A673 (cell line): ENCODE measurements at regions not wholly inside any gene's neighbourhood (a gene's known extent, or its start where the extent isn't known, plus 50 kb on each side); places are given as distances from the start of the nearest gene placed in this dataset.
"Not testable (repeated sequence)": the region's sequence is repeated elsewhere in the genome, so short reads cannot be mapped to it uniquely, and the experiment has no call there.

Experiments
- BruUV-seq: library from RNA; stranded (reverse); fragments of 400-500 nt; replicated peaks from 2 replicates; lab custom pipeline; 2021; lab: Mats Ljungman, UMichigan
- CTCF ChIA-PET: fragments of 300-600 bp; sonication (Branson Sonifier 250); formaldehyde crosslinking; loops from one replicate; lab custom pipeline; 2022; ENCODE audit warnings: antibody characterized with exemption; lab: Charles Lee
- POLR2A ChIA-PET: fragments of 300-600 bp; sonication (Branson Sonifier 250); formaldehyde crosslinking; loops from one replicate; lab custom pipeline; 2022; ENCODE audit warnings: antibody characterized with exemption; ENCODE audit not compliant: low non-redundant PET; lab: Charles Lee
- DNase-seq: peaks from one replicate; pipeline ENCODE4 v3.0.0-alpha.2; 2015; ENCODE audit warnings: low spot score
- H3K27ac ChIP-seq: fragments of 200-600 bp; sonication (generic); 2 replicates; pipeline ENCODE4 v1.5.1; 2016; ENCODE audit warnings: mixed run types, low read depth, mild to moderate bottlenecking, mixed read lengths, antibody characterized with exemption, low read length; ENCODE audit not compliant: poor library complexity, severe bottlenecking
- H3K27me3 ChIP-seq: fragments of 200-600 bp; sonication (generic); replicated peaks from 2 replicates; pipeline ENCODE4 v1.6.1; 2017; ENCODE audit warnings: mixed run types, low read depth, mild to moderate bottlenecking, mixed read lengths, antibody characterized with exemption, low read length; ENCODE audit not compliant: insufficient read depth, poor library complexity
- H3K36me3 ChIP-seq: fragments of 200-600 bp; sonication (generic); 2 replicates; pipeline ENCODE4 v1.6.1; 2016; ENCODE audit warnings: mixed run types, mild to moderate bottlenecking, mixed read lengths, antibody characterized with exemption, low read length; ENCODE audit not compliant: insufficient read depth, poor library complexity, severe bottlenecking
- H3K4me1 ChIP-seq: fragments of 200-600 bp; sonication (generic); 2 replicates; pipeline ENCODE4 v1.6.1; 2017; ENCODE audit warnings: mixed run types, mild to moderate bottlenecking, mixed read lengths, antibody characterized with exemption, low read length; ENCODE audit not compliant: insufficient read depth, poor library complexity, severe bottlenecking
- H3K4me3 ChIP-seq: fragments of 200-600 bp; sonication (generic); 2 replicates; pipeline ENCODE4 v1.5.1; 2016; ENCODE audit warnings: low read depth, mixed run types, mild to moderate bottlenecking, mixed read lengths, low read length; ENCODE audit not compliant: poor library complexity, severe bottlenecking
- H3K9me3 ChIP-seq: fragments of 200-600 bp; sonication (generic); 2 replicates; pipeline ENCODE4 v1.6.1; 2016; ENCODE audit warnings: mixed run types, low read depth, mild to moderate bottlenecking, mixed read lengths, antibody characterized with exemption, low read length; ENCODE audit not compliant: poor library complexity, severe bottlenecking
- EZH2 ChIP-seq: fragments of 200-600 bp; sonication (generic); IDR thresholded peaks from 2 replicates; pipeline ENCODE4 v1.6.1; 2017; ENCODE audit warnings: borderline replicate concordance, low read depth, mild to moderate bottlenecking, mixed read lengths, antibody characterized with exemption, low read length; ENCODE audit not compliant: poor library complexity, severe bottlenecking
- intact Hi-C: fragments of 100-400 bp; cut with micrococcal nuclease; formaldehyde crosslinking; loops from one replicate; pipeline ENCODE4 v1.10.0; 2022; ENCODE audit not compliant: unreplicated experiment
- TF ChIP-seq, protein P1 (sequence below): fragments of 300-800, 200-600 bp; sonication (generic); conservative IDR thresholded peaks from 2 replicates; pipeline ENCODE4 v1.5.1; 2017; ENCODE audit warnings: low read depth, mild to moderate bottlenecking, antibody characterized with exemption, low read length, moderate library complexity, mixed read lengths

DNA sequence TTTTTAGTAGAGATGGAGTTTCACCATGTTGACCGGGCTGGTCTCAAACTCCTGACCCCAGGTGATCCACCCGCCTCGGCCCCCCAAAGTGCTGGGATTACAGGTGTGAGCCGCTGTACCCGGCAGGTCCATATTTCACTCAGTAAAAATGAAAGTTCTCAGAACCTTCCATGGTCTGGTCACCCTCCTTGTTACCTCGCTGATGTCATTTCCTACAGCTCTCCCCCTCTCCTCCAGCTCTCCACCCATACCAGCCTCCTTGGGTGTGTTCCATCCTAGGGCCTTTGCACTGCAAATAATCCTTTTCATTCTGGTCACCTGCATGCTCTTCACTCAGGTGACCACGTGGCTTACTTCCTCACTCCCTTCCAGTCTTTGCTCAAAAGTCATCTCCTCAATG lies 78.2 kb upstream of the TNFSF11 start:
- TF ChIP-seq EZH2, result no peak
- TF ChIP-seq, protein P1, sequence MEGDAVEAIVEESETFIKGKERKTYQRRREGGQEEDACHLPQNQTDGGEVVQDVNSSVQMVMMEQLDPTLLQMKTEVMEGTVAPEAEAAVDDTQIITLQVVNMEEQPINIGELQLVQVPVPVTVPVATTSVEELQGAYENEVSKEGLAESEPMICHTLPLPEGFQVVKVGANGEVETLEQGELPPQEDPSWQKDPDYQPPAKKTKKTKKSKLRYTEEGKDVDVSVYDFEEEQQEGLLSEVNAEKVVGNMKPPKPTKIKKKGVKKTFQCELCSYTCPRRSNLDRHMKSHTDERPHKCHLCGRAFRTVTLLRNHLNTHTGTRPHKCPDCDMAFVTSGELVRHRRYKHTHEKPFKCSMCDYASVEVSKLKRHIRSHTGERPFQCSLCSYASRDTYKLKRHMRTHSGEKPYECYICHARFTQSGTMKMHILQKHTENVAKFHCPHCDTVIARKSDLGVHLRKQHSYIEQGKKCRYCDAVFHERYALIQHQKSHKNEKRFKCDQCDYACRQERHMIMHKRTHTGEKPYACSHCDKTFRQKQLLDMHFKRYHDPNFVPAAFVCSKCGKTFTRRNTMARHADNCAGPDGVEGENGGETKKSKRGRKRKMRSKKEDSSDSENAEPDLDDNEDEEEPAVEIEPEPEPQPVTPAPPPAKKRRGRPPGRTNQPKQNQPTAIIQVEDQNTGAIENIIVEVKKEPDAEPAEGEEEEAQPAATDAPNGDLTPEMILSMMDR, result no peak
- POLR2A ChIA-PET, result no interaction called here
- Histone ChIP-seq H3K27ac (no peak overlapping the region), H3K9me3 (no peaks in the 10 kb centered on the region), H3K36me3 (no peaks in the 10 kb centered on the region), H3K4me1 (no peaks in the 10 kb centered on the region), H3K4me3 (no peak overlapping the region), H3K27me3 (no peaks in the 10 kb centered on the region)
- no TSS peak for BruUV-seq
- CTCF ChIA-PET, result no interaction called here
- no peak for DNase-seq
- intact Hi-C loops, result no loop called here

DNA sequence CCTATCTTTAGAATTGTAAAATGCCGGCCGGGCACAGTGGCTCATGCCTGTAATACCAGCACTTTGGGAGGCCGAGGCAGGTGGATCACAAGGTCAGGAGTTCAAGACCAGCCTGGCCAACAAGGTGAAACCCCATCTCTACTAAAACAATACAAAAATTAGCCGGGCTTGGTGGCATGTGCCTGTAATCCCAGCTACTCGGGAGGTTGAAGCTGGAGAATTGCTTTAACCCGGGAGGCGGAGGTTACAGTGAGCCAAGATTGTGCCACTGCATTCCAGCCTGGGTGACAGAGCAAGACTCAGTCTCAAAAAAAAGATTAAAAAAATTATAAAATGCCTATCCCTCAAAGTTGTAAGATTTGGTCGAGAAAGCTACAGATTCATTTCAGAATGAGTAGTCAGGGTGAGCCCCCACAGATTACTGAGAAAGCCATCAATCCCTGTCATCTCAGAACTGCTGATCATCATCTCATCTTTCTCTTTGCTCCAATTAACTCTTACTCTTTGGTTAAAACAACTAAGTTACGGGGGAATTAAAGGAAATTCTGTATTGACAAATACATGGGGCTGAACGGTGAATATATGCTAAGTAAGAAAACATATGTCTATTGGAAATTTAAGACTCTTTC lies 76.9 kb upstream of the TNFSF11 start:
- intact Hi-C loops, H3K4me1 ChIP-seq, H3K4me3 ChIP-seq, BruUV-seq, H3K27me3 ChIP-seq, H3K27ac ChIP-seq, CTCF ChIA-PET, POLR2A ChIA-PET, H3K36me3 ChIP-seq, H3K9me3 ChIP-seq, DNase-seq: not testable (repeated sequence)

DNA sequence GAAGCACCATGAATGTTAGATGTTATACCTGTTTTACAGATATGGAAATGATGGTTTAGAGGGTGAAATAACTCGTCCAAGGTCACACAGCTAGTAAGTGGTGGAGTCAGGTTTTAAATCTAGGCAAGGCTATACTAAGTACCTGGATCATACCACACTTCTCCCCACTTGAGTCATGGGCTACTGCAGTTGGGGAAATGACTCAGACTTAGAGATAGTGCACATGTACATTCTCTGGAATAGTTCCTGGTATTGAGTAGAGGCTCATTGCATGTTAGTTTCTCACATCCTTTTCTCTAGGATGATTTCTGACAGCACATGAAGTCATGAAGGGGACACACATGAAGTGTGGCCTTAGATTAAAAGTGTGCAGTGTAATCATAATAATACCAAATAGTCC lies 76.2 kb upstream of the TNFSF11 start:
- Histone ChIP-seq H3K4me3 (no peak overlapping the region), H3K4me1 (no peaks in the 10 kb centered on the region), H3K36me3 (no peaks in the 10 kb centered on the region), H3K27ac (no peak overlapping the region), H3K27me3 (no peaks in the 10 kb centered on the region), H3K9me3 (no peaks in the 10 kb centered on the region)
- CTCF ChIA-PET, result no interaction called here
- POLR2A ChIA-PET, result no interaction called here
- TF ChIP-seq, protein P1, result no peak
- TF ChIP-seq EZH2, result no peak
- no TSS peak for BruUV-seq
- intact Hi-C loops, result no loop called here
- no peak for DNase-seq

DNA sequence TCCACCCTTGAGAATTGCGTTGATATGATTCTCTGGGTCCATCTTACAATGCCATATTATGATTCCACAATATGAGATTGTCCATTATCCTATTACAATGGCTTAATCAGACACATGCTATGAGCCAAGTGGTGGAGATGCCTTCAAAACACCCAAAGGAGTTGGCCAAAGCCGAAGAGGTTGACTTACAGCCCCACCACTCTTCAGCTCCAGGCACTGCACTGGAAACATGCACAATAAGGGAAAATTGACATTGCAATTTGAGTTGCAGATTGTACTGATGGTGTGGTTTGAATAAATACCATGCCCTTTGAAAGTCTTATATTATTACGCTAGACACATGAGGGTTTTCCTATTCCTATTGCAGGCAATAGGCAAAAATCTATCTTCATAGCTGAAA lies 75.4 kb upstream of the TNFSF11 start:
- no peaks in the 10 kb centered on the region for H3K36me3 ChIP-seq
- no peak overlapping the region for H3K4me3 ChIP-seq
- no peaks in the 10 kb centered on the region for H3K4me1 ChIP-seq
- H3K9me3 ChIP-seq, result no peaks in the 10 kb centered on the region
- ChIA-PET CTCF (no interaction called here), POLR2A (no interaction called here)
- no peaks in the 10 kb centered on the region for H3K27me3 ChIP-seq
- no TSS peak for BruUV-seq
- no peak overlapping the region for H3K27ac ChIP-seq
- TF ChIP-seq, protein P1, result peak; percentile 29; the same call in 1 of the 2 replicates
- no peak for TF ChIP-seq EZH2
- intact Hi-C loops, result no loop called here
- DNase-seq, result no peak
